ENCODE measurements at regions not wholly inside any gene's neighbourhood (a gene's known extent, or its start where the extent isn't known, plus 50 kb on each side); places are given as distances from the start of the nearest gene placed in this dataset.

DNA sequence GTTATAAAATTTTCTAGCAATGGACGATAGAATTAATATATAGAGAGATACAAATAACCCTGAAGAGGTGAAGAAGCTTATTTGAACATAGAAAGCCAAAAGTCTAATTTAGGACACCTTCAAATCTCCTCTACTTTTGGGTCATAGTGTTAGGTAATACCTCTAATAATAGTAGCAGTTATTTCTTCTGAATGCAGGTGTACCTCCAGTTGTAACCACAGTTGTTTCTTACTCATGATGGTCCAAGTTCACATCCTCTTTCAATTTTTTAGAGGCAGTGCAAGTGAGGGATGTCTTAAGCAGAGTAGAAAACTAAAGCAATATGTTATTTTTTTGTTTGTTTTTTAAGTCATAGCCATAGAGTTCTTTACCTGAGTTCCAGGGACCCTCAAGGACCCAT is 429.5 kb downstream of the CCDC85A start:
- TF ChIP-seq CTCF (IDR thresholded peaks at IDR 0.05) = no peak
- H3K27ac Mint-ChIP-seq (ENCODE audit: unreplicated experiment) = no peak overlapping the region
- no peaks in the 10 kb centered on the region for H3K36me3 Mint-ChIP-seq (ENCODE audit: unreplicated experiment)
- peaks cover 12% of the 10 kb centered on the region for H3K9me3 Mint-ChIP-seq (ENCODE audit: unreplicated experiment)
- DNase-seq (ENCODE audit: extremely low spot score, unreplicated experiment) = no peak
- H3K27me3 Mint-ChIP-seq (ENCODE audit: unreplicated experiment) = no peaks in the 10 kb centered on the region
- no peak overlapping the region for H3K4me3 Mint-ChIP-seq (ENCODE audit: unreplicated experiment)
- H3K4me1 Mint-ChIP-seq (ENCODE audit: unreplicated experiment) = peaks cover 50% of the 10 kb centered on the region

GRCh38 chr2:56613920-56614319 is 430.1 kb downstream of the CCDC85A start:
- no peak overlapping the region for H3K27ac Mint-ChIP-seq (ENCODE audit: unreplicated experiment)
- H3K9me3 Mint-ChIP-seq (ENCODE audit: unreplicated experiment) = peaks cover 19% of the 10 kb centered on the region
- H3K4me1 Mint-ChIP-seq (ENCODE audit: unreplicated experiment) = peaks cover 50% of the 10 kb centered on the region
- TF ChIP-seq CTCF (IDR thresholded peaks at IDR 0.05) = no peak
- H3K36me3 Mint-ChIP-seq (ENCODE audit: unreplicated experiment) = no peaks in the 10 kb centered on the region
- no peaks in the 10 kb centered on the region for H3K27me3 Mint-ChIP-seq (ENCODE audit: unreplicated experiment)
- H3K4me3 Mint-ChIP-seq (ENCODE audit: unreplicated experiment) = no peak overlapping the region
- DNase-seq (ENCODE audit: extremely low spot score, unreplicated experiment) = no peak

DNA sequence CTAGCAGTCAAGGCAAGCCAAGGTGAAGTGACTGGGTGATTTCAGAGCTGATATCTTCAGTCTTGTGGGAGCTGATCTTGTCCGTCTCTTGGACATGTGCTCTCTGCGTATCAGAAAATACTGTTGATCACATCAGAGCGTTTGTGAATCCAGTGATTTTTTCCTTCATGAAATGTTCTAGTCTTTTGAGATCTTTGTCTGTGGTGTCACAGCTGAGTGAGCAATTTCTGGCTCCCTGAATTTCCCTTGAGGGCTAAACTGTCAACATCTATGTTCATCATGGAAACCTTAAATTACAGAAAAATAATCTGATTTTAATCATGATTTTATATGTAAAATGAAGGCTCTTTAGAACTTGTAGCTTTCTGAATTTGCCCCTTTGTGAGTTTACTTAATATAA is 432.0 kb downstream of the CCDC85A start:
- peaks cover 42% of the 10 kb centered on the region for H3K4me1 Mint-ChIP-seq (ENCODE audit: unreplicated experiment)
- H3K27ac Mint-ChIP-seq (ENCODE audit: unreplicated experiment) = peak overlapping the region; percentile 65
- H3K27me3 Mint-ChIP-seq (ENCODE audit: unreplicated experiment) = no peaks in the 10 kb centered on the region
- no peak for DNase-seq (ENCODE audit: extremely low spot score, unreplicated experiment)
- H3K36me3 Mint-ChIP-seq (ENCODE audit: unreplicated experiment) = no peaks in the 10 kb centered on the region
- no peak for TF ChIP-seq CTCF (IDR thresholded peaks at IDR 0.05)
- peaks cover 14% of the 10 kb centered on the region for H3K9me3 Mint-ChIP-seq (ENCODE audit: unreplicated experiment)
- no peak overlapping the region for H3K4me3 Mint-ChIP-seq (ENCODE audit: unreplicated experiment)

GRCh38 chr2:56624181-56624580 is 440.4 kb downstream of the CCDC85A start:
- H3K9me3 Mint-ChIP-seq (ENCODE audit: unreplicated experiment) = peaks cover 2% of the 10 kb centered on the region
- no peak overlapping the region for H3K4me3 Mint-ChIP-seq (ENCODE audit: unreplicated experiment)
- no peaks in the 10 kb centered on the region for H3K36me3 Mint-ChIP-seq (ENCODE audit: unreplicated experiment)
- H3K27me3 Mint-ChIP-seq (ENCODE audit: unreplicated experiment) = no peaks in the 10 kb centered on the region
- H3K27ac Mint-ChIP-seq (ENCODE audit: unreplicated experiment) = no peak overlapping the region
- no peak for DNase-seq (ENCODE audit: extremely low spot score, unreplicated experiment)
- no peaks in the 10 kb centered on the region for H3K4me1 Mint-ChIP-seq (ENCODE audit: unreplicated experiment)
- no peak for TF ChIP-seq CTCF (IDR thresholded peaks at IDR 0.05)

GRCh38 chr2:56626927-56627326 is 443.1 kb downstream of the CCDC85A start:
- Mint-ChIP-seq H3K9me3 (ENCODE audit: unreplicated experiment) (peaks cover 2% of the 10 kb centered on the region), H3K4me1 (ENCODE audit: unreplicated experiment) (no peaks in the 10 kb centered on the region), H3K27me3 (ENCODE audit: unreplicated experiment) (no peaks in the 10 kb centered on the region)

More at GRCh38 chr2:56626927-56627326, 443.1 kb downstream of the CCDC85A start:
- TF ChIP-seq CTCF (IDR thresholded peaks at IDR 0.05) = no peak
- no peak for DNase-seq (ENCODE audit: extremely low spot score, unreplicated experiment)
- H3K36me3 Mint-ChIP-seq (ENCODE audit: unreplicated experiment) = no peaks in the 10 kb centered on the region
- no peak overlapping the region for H3K27ac Mint-ChIP-seq (ENCODE audit: unreplicated experiment)
- H3K4me3 Mint-ChIP-seq (ENCODE audit: unreplicated experiment) = no peak overlapping the region
